ENCODE measurements at regions not wholly inside any gene's neighbourhood (a gene's known extent, or its start where the extent isn't known, plus 50 kb on each side); places are given as distances from the start of the nearest gene placed in this dataset.

GRCh38 chr13:31437975-31438374 is 238.2 kb downstream of the B3GLCT start:
- Histone ChIP-seq H3K27me3 (ENCODE audit: control insufficient read depth, insufficient read depth, low read length) (peaks cover 5% of the 10 kb centered on the region), H3K4me3 (ENCODE audit: low read depth, low read length) (no peak overlapping the region), H3K27ac (ENCODE audit: low read depth, low read length) (no peak overlapping the region), H3K9me3 (ENCODE audit: control insufficient read depth, insufficient read depth, low read length) (no peaks in the 10 kb centered on the region)
- ChIA-PET CTCF (interaction anchor here (0.6 to 1.4 kb wide), 5 partner anchors 14 to 330 kb away, joined by 3 to 6 read pairs (median 3); no protein-coding TSS in a partner anchor), POLR2A (no interaction called here)
- TF ChIP-seq, protein P1, sequence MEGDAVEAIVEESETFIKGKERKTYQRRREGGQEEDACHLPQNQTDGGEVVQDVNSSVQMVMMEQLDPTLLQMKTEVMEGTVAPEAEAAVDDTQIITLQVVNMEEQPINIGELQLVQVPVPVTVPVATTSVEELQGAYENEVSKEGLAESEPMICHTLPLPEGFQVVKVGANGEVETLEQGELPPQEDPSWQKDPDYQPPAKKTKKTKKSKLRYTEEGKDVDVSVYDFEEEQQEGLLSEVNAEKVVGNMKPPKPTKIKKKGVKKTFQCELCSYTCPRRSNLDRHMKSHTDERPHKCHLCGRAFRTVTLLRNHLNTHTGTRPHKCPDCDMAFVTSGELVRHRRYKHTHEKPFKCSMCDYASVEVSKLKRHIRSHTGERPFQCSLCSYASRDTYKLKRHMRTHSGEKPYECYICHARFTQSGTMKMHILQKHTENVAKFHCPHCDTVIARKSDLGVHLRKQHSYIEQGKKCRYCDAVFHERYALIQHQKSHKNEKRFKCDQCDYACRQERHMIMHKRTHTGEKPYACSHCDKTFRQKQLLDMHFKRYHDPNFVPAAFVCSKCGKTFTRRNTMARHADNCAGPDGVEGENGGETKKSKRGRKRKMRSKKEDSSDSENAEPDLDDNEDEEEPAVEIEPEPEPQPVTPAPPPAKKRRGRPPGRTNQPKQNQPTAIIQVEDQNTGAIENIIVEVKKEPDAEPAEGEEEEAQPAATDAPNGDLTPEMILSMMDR (IDR thresholded peaks at IDR 0.05; ENCODE audit: low read depth, low read length): no peak
- DNase-seq (ENCODE audit: low read depth, low spot score): no peak

DNA sequence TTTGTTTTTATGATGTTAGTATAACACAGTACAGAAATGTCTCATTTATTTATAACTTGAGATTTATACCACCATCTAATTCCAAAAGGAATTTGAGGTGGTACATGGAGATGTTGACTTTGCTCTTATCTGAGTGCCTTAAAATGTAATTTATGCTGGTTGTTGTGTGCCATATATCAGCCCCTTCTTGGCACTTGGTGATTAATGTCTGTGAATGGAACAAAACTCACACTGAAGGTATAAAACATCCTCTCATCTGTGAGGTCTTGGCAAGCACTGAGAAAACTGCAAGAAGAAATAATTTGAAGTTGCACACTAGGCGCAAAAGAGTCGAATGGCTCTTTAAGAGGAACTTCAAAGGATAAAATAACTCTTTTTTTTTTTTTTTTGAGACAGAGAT is 240.4 kb downstream of the B3GLCT start:
- H3K27ac ChIP-seq (ENCODE audit: low read depth, low read length): no peak overlapping the region
- no peak for DNase-seq (ENCODE audit: low read depth, low spot score)
- H3K9me3 ChIP-seq (ENCODE audit: control insufficient read depth, insufficient read depth, low read length): no peaks in the 10 kb centered on the region
- TF ChIP-seq, protein P1 (IDR thresholded peaks at IDR 0.05; ENCODE audit: low read depth, low read length): no peak
- ChIA-PET CTCF (interaction anchor here (1.0 kb wide), 1 partner anchor 16 kb away, joined by 4 read pairs; no protein-coding TSS in a partner anchor), POLR2A (no interaction called here)
- peaks cover 7% of the 10 kb centered on the region for H3K27me3 ChIP-seq (ENCODE audit: control insufficient read depth, insufficient read depth, low read length)
- no peak overlapping the region for H3K4me3 ChIP-seq (ENCODE audit: low read depth, low read length)

DNA sequence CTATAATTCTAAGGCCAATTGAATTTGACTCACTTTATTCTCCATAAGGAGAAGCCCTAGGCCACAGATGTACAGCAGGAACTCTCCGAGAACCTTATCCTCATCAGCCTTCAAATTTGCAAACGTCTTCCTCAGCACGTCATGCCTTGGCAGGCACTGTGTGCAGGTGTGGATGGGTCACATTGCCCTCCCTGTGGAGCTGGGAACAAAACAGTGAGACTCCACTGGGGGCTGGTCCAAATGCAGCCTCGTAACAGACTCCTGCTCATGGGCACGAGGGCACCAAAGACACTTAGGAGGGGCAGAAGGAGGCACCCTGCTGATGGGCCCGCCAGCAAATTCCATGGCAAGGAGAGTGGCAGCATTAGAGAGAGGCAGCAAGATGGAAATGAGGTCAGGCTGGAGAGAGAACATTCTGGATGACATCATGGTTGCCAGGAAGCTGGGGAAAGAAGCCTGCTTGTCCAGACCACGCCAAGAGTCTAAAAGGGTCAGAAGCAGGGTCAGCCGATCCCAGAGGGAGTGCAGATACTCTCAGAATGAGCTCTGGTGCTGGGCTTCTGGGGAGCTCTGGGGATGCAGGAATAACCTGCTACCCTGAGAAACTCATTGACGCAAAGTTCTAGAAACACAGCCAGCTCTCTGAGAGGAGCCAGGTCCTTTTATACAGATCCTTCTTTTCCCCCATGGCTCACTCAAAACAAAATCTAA is 242.2 kb downstream of the B3GLCT start:
- POLR2A ChIA-PET: no interaction called here
- Histone ChIP-seq H3K9me3 (ENCODE audit: control insufficient read depth, insufficient read depth, low read length) (no peaks in the 10 kb centered on the region), H3K4me3 (ENCODE audit: low read depth, low read length) (no peak overlapping the region), H3K27me3 (ENCODE audit: control insufficient read depth, insufficient read depth, low read length) (peaks cover 4% of the 10 kb centered on the region), H3K27ac (ENCODE audit: low read depth, low read length) (no peak overlapping the region)
- DNase-seq (ENCODE audit: low read depth, low spot score): no peak
- CTCF ChIA-PET: interaction anchor here (1.2 to 2.7 kb wide), 2 partner anchors 10 to 206 kb away, joined by 3 to 22 read pairs; no protein-coding TSS in a partner anchor
- TF ChIP-seq, protein P1 (IDR thresholded peaks at IDR 0.05; ENCODE audit: low read depth, low read length): no peak

DNA sequence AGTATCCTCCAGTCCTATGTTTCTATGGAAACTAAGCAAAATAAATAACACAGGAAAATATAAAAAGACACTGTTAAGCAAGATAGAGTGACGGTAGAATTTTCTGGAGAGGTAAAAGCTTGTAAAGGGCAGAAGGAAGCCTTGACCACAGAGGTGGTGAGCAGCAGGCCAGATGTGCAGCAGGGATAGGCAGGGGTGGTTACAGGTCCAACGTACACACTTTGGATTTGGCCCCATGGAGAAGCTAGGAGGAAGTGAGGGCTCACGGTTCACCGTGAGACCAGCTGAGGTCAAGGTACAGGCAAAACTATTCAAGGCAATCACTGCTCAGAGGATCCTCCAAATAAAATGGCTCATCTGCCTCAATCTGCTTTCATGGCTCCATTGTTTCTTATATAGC is 242.8 kb downstream of the B3GLCT start:
- Histone ChIP-seq H3K9me3 (ENCODE audit: control insufficient read depth, insufficient read depth, low read length) (no peaks in the 10 kb centered on the region), H3K27ac (ENCODE audit: low read depth, low read length) (no peak overlapping the region), H3K27me3 (ENCODE audit: control insufficient read depth, insufficient read depth, low read length) (peaks cover 4% of the 10 kb centered on the region), H3K4me3 (ENCODE audit: low read depth, low read length) (no peak overlapping the region)
- ChIA-PET POLR2A (interaction anchor here (0.7 kb wide), 1 partner anchor 205 kb away, joined by 3 read pairs; no protein-coding TSS in a partner anchor), CTCF (interaction anchor here (2.7 kb wide), 1 partner anchor 11 kb away, joined by 22 read pairs; no protein-coding TSS in a partner anchor)
- TF ChIP-seq, protein P1 (IDR thresholded peaks at IDR 0.05; ENCODE audit: low read depth, low read length): no peak
- no peak for DNase-seq (ENCODE audit: low read depth, low spot score)

DNA sequence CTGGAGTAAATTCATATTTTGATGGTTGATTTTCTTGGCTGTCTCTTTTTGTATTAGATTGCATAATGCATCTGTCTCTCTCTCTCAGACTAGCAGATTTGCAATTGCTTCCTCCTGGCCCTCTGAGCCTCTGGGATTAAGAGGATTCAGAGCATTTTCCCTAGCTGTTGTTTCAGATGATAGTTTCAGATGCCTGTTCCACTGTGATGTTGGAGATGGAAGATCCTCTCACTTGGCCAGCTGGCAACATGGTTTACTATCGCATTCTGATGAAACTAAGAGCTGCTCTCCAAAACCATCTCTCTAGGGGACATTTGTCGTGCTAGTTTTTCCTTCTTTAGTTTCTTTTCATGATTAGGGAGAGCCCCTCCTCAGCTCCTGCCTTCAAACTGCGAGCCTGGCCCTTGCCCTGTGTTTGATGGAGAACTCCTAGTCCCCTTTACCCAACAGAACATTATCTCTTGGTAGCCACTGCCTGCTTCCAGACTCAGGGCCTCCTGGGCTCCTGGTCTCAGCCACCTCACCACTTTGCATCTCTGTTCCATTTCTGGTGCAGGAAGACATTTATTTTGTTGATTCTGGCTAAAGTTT is 244.6 kb downstream of the B3GLCT start:
- Histone ChIP-seq H3K27ac (ENCODE audit: low read depth, low read length) (no peak overlapping the region), H3K9me3 (ENCODE audit: control insufficient read depth, insufficient read depth, low read length) (no peaks in the 10 kb centered on the region), H3K27me3 (ENCODE audit: control insufficient read depth, insufficient read depth, low read length) (peaks cover 2% of the 10 kb centered on the region), H3K4me3 (ENCODE audit: low read depth, low read length) (no peak overlapping the region)
- DNase-seq (ENCODE audit: low read depth, low spot score): no peak
- POLR2A ChIA-PET: no interaction called here
- TF ChIP-seq, protein P1 (IDR thresholded peaks at IDR 0.05; ENCODE audit: low read depth, low read length): no peak
- CTCF ChIA-PET: interaction anchor here (1.2 kb wide), 1 partner anchor 20 kb away, joined by 3 read pairs; no protein-coding TSS in a partner anchor

Data from AG04450 (cell line).